ENCODE measurements at regions not wholly inside any gene's neighbourhood (a gene's known extent, or its start where the extent isn't known, plus 50 kb on each side); places are given as distances from the start of the nearest gene placed in this dataset.

DNA sequence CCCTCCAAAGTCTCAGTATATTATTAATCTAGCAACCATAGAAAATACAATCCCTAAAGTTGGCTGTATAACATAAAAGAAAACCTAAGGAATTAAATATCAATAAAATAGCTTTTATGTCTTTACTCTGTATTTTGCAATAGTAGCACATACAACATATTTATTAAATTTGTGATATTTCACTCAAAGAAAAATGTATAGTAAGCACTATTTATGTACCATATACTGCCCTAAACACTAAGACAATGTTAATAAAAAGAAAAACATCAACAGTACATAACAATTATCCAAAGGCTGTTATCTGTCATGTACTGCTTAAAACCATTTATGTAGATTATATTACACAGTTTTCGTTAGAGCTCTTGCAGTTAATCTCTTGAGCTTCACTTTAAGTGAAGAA lies 834.5 kb upstream of the INTU start:
- no peak overlapping the region for H3K27ac ChIP-seq (ENCODE audit: low read depth in 1 of 2, low read length in 2 of 2)
- H3K4me1 ChIP-seq (ENCODE audit: control insufficient read depth in 4 of 4, insufficient read depth in 4 of 4, low read length in 3 of 4), result no peaks in the 10 kb centered on the region
- H3K9me3 ChIP-seq (ENCODE audit: control insufficient read depth in 4 of 4, low read length in 3 of 4), result no peaks in the 10 kb centered on the region
- no peaks in the 10 kb centered on the region for H3K27me3 ChIP-seq (ENCODE audit: control insufficient read depth in 4 of 4, insufficient read depth in 4 of 4, low read length in 3 of 4)
- H3K9ac ChIP-seq (ENCODE audit: low read depth in 1 of 2, low read length in 2 of 2), result no peak overlapping the region
- DNase-seq (ENCODE audit: low spot score), result no peak
- 63% methylated on average over 1 of the region's 1 CpG for WGBS
- no peak for TF ChIP-seq EGR1 (IDR thresholded peaks at IDR 0.05; ENCODE audit: low read depth in 2 of 2)
- TF ChIP-seq, protein P1, sequence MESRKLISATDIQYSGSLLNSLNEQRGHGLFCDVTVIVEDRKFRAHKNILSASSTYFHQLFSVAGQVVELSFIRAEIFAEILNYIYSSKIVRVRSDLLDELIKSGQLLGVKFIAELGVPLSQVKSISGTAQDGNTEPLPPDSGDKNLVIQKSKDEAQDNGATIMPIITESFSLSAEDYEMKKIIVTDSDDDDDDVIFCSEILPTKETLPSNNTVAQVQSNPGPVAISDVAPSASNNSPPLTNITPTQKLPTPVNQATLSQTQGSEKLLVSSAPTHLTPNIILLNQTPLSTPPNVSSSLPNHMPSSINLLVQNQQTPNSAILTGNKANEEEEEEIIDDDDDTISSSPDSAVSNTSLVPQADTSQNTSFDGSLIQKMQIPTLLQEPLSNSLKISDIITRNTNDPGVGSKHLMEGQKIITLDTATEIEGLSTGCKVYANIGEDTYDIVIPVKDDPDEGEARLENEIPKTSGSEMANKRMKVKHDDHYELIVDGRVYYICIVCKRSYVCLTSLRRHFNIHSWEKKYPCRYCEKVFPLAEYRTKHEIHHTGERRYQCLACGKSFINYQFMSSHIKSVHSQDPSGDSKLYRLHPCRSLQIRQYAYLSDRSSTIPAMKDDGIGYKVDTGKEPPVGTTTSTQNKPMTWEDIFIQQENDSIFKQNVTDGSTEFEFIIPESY (IDR thresholded peaks at IDR 0.05), result no peak
- TF ChIP-seq FOXA2 (IDR thresholded peaks at IDR 0.05), result no peak
- TF ChIP-seq, protein P2, sequence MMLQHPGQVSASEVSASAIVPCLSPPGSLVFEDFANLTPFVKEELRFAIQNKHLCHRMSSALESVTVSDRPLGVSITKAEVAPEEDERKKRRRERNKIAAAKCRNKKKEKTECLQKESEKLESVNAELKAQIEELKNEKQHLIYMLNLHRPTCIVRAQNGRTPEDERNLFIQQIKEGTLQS (IDR thresholded peaks at IDR 0.05), result no peak
- no peaks in the 10 kb centered on the region for H3K36me3 ChIP-seq (ENCODE audit: control insufficient read depth in 4 of 4, insufficient read depth in 3 of 4, low read depth in 1 of 4, low read length in 3 of 4)
- H3K4me3 ChIP-seq (ENCODE audit: low read depth in 1 of 3, low read length in 3 of 3), result no peak overlapping the region

DNA sequence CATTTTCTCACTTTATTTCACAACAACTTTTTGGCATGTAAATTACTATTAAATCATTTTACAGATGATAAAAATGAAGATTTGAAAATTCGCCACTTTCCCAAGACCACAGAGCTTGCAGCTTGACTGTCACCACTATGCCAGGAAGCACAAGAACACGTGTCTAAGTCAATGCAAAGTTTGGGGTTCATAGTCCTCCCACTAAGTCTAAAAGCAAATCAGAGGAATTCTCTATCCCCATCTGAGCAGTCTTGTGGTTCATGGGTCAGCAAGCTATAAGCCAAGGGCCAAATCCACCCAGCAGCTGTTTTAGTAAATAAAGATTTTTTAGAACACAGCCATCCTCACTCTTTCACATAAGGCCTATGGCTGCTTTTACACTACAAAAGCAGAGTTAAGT lies 833.3 kb upstream of the INTU start:
- Histone ChIP-seq H3K9ac (ENCODE audit: low read depth in 1 of 2, low read length in 2 of 2) (no peak overlapping the region), H3K9me3 (ENCODE audit: control insufficient read depth in 4 of 4, low read length in 3 of 4) (no peaks in the 10 kb centered on the region), H3K27me3 (ENCODE audit: control insufficient read depth in 4 of 4, insufficient read depth in 4 of 4, low read length in 3 of 4) (no peaks in the 10 kb centered on the region), H3K36me3 (ENCODE audit: control insufficient read depth in 4 of 4, insufficient read depth in 3 of 4, low read depth in 1 of 4, low read length in 3 of 4) (no peaks in the 10 kb centered on the region), H3K4me3 (ENCODE audit: low read depth in 1 of 3, low read length in 3 of 3) (no peak overlapping the region), H3K4me1 (ENCODE audit: control insufficient read depth in 4 of 4, insufficient read depth in 4 of 4, low read length in 3 of 4) (no peaks in the 10 kb centered on the region), H3K27ac (ENCODE audit: low read depth in 1 of 2, low read length in 2 of 2) (no peak overlapping the region)
- 59% methylated on average over 2 of the region's 2 CpGs for WGBS
- no peak for DNase-seq (ENCODE audit: low spot score)
- TF ChIP-seq TAF1 (conservative IDR thresholded peaks at IDR 0.05) (no peak), GABPA (IDR thresholded peaks at IDR 0.05 in 1 of 2, conservative IDR thresholded peaks at IDR 0.05 in 1 of 2) (no peak), EGR1 (IDR thresholded peaks at IDR 0.05; ENCODE audit: low read depth in 2 of 2) (no peak), RAD21 (IDR thresholded peaks at IDR 0.05) (no peak), RXRA (IDR thresholded peaks at IDR 0.05) (no peak), SP1 (IDR thresholded peaks at IDR 0.05) (no peak)
- TF ChIP-seq, protein P3, sequence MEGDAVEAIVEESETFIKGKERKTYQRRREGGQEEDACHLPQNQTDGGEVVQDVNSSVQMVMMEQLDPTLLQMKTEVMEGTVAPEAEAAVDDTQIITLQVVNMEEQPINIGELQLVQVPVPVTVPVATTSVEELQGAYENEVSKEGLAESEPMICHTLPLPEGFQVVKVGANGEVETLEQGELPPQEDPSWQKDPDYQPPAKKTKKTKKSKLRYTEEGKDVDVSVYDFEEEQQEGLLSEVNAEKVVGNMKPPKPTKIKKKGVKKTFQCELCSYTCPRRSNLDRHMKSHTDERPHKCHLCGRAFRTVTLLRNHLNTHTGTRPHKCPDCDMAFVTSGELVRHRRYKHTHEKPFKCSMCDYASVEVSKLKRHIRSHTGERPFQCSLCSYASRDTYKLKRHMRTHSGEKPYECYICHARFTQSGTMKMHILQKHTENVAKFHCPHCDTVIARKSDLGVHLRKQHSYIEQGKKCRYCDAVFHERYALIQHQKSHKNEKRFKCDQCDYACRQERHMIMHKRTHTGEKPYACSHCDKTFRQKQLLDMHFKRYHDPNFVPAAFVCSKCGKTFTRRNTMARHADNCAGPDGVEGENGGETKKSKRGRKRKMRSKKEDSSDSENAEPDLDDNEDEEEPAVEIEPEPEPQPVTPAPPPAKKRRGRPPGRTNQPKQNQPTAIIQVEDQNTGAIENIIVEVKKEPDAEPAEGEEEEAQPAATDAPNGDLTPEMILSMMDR (IDR thresholded peaks at IDR 0.05; ENCODE audit: low read depth, low read length, missing input control), result no peak
- TF ChIP-seq, protein P4, sequence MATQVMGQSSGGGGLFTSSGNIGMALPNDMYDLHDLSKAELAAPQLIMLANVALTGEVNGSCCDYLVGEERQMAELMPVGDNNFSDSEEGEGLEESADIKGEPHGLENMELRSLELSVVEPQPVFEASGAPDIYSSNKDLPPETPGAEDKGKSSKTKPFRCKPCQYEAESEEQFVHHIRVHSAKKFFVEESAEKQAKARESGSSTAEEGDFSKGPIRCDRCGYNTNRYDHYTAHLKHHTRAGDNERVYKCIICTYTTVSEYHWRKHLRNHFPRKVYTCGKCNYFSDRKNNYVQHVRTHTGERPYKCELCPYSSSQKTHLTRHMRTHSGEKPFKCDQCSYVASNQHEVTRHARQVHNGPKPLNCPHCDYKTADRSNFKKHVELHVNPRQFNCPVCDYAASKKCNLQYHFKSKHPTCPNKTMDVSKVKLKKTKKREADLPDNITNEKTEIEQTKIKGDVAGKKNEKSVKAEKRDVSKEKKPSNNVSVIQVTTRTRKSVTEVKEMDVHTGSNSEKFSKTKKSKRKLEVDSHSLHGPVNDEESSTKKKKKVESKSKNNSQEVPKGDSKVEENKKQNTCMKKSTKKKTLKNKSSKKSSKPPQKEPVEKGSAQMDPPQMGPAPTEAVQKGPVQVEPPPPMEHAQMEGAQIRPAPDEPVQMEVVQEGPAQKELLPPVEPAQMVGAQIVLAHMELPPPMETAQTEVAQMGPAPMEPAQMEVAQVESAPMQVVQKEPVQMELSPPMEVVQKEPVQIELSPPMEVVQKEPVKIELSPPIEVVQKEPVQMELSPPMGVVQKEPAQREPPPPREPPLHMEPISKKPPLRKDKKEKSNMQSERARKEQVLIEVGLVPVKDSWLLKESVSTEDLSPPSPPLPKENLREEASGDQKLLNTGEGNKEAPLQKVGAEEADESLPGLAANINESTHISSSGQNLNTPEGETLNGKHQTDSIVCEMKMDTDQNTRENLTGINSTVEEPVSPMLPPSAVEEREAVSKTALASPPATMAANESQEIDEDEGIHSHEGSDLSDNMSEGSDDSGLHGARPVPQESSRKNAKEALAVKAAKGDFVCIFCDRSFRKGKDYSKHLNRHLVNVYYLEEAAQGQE (IDR thresholded peaks at IDR 0.05), result no peak
